Peyer's patch (tissue), 4 donors: ENCODE measurements at regions not wholly inside any gene's neighbourhood (a gene's known extent, or its start where the extent isn't known, plus 50 kb on each side); places are given as distances from the start of the nearest gene placed in this dataset.

ENCODE experiments used
- POLR2A ChIP-seq, 2 donors: fragments of 450-650 bp; IDR thresholded peaks; one replicate each; pipeline ENCODE4 v1.5.1; 2017; ENCODE audit warnings: antibody characterized with exemption in 2 of 2, mild to moderate bottlenecking in 2 of 2, moderate library complexity in 2 of 2
- TF ChIP-seq, protein P1 (sequence below), 6 experiments: fragments of 450-650 bp in 4 of 6; fragments of 200-600 bp in 2 of 6; sonication (generic) in 1 of 6; IDR thresholded peaks; one replicate each; pipeline ENCODE4 v1.5.1; 2017 to 2019; ENCODE audit warnings: antibody characterized with exemption in 6 of 6, mild to moderate bottlenecking in 3 of 6, moderate library complexity in 1 of 6

DNA sequence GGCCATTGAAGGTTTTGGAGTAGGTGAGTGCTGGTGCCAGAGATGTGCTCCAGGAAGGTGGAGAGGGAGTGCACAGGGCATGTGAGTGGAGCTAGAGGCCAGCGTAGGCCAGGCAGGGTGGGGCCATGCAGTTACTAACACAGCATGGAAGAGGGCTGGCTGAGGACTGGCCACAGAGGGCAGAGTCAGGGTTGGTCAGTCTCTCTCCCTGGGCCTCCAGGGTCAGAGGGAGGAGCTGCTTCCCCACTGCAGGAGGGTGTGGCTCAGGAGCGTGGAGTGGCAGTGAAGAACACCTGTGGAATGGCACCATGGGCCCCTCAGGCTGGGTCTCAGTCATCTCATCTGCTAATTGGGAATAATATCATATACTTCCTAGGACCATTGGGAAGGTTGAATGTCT, 167.7 kb downstream of the MACROH2A1 start:
- TF ChIP-seq, protein P1, sequence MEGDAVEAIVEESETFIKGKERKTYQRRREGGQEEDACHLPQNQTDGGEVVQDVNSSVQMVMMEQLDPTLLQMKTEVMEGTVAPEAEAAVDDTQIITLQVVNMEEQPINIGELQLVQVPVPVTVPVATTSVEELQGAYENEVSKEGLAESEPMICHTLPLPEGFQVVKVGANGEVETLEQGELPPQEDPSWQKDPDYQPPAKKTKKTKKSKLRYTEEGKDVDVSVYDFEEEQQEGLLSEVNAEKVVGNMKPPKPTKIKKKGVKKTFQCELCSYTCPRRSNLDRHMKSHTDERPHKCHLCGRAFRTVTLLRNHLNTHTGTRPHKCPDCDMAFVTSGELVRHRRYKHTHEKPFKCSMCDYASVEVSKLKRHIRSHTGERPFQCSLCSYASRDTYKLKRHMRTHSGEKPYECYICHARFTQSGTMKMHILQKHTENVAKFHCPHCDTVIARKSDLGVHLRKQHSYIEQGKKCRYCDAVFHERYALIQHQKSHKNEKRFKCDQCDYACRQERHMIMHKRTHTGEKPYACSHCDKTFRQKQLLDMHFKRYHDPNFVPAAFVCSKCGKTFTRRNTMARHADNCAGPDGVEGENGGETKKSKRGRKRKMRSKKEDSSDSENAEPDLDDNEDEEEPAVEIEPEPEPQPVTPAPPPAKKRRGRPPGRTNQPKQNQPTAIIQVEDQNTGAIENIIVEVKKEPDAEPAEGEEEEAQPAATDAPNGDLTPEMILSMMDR (IDR thresholded peaks at IDR 0.05), result no peak
- TF ChIP-seq POLR2A (IDR thresholded peaks at IDR 0.05), result no peak
